ENCODE measurements at regions not wholly inside any gene's neighbourhood (a gene's known extent, or its start where the extent isn't known, plus 50 kb on each side); places are given as distances from the start of the nearest gene placed in this dataset.

- TF ChIP-seq, protein P1, sequence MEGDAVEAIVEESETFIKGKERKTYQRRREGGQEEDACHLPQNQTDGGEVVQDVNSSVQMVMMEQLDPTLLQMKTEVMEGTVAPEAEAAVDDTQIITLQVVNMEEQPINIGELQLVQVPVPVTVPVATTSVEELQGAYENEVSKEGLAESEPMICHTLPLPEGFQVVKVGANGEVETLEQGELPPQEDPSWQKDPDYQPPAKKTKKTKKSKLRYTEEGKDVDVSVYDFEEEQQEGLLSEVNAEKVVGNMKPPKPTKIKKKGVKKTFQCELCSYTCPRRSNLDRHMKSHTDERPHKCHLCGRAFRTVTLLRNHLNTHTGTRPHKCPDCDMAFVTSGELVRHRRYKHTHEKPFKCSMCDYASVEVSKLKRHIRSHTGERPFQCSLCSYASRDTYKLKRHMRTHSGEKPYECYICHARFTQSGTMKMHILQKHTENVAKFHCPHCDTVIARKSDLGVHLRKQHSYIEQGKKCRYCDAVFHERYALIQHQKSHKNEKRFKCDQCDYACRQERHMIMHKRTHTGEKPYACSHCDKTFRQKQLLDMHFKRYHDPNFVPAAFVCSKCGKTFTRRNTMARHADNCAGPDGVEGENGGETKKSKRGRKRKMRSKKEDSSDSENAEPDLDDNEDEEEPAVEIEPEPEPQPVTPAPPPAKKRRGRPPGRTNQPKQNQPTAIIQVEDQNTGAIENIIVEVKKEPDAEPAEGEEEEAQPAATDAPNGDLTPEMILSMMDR (IDR thresholded peaks at IDR 0.05), result no peak
- no peak for TF ChIP-seq POLR2A (IDR thresholded peaks at IDR 0.05)
Observed at GRCh38 chr19:31444931-31445330, 95.7 kb upstream of the TSHZ3 start.
